ENCODE measurements at regions not wholly inside any gene's neighbourhood (a gene's known extent, or its start where the extent isn't known, plus 50 kb on each side); places are given as distances from the start of the nearest gene placed in this dataset.

- Histone ChIP-seq H3K27me3 (ENCODE audit: control insufficient read depth, insufficient read depth, low read length) (no peaks in the 10 kb centered on the region), H3K9me3 (replicated peaks; ENCODE audit: low read length) (no peaks in the 10 kb centered on the region), H3K4me1 (ENCODE audit: control insufficient read depth, insufficient read depth, low read length) (no peaks in the 10 kb centered on the region), H3K4me2 (ENCODE audit: low read length) (no peak overlapping the region), H3K9ac (ENCODE audit: low read depth, low read length) (no peak overlapping the region), H3K4me3 (ENCODE audit: low read length) (no peak overlapping the region), H3K36me3 (ENCODE audit: insufficient read depth, low read length) (no peaks in the 10 kb centered on the region)
Measured at GRCh38 chr2:8357738-8358518, 323.9 kb upstream of the ID2 start.

- Histone ChIP-seq H3K4me2 (ENCODE audit: low read length) (no peak overlapping the region), H3K9me3 (replicated peaks; ENCODE audit: low read length) (no peaks in the 10 kb centered on the region), H3K27me3 (ENCODE audit: control insufficient read depth, insufficient read depth, low read length) (no peaks in the 10 kb centered on the region), H3K36me3 (ENCODE audit: insufficient read depth, low read length) (no peaks in the 10 kb centered on the region), H3K4me1 (ENCODE audit: control insufficient read depth, insufficient read depth, low read length) (no peaks in the 10 kb centered on the region), H3K4me3 (ENCODE audit: low read length) (no peak overlapping the region), H3K9ac (ENCODE audit: low read depth, low read length) (no peak overlapping the region)
Measured at GRCh38 chr2:8361930-8362329, 319.9 kb upstream of the ID2 start.

- no peaks in the 10 kb centered on the region for H3K36me3 ChIP-seq (ENCODE audit: insufficient read depth, low read length)
- H3K27me3 ChIP-seq (ENCODE audit: control insufficient read depth, insufficient read depth, low read length) = no peaks in the 10 kb centered on the region
- H3K9ac ChIP-seq (ENCODE audit: low read depth, low read length) = no peak overlapping the region
- no peaks in the 10 kb centered on the region for H3K9me3 ChIP-seq (replicated peaks; ENCODE audit: low read length)
- H3K4me3 ChIP-seq (ENCODE audit: low read length) = no peak overlapping the region
- H3K4me1 ChIP-seq (ENCODE audit: control insufficient read depth, insufficient read depth, low read length) = no peaks in the 10 kb centered on the region
- no peak overlapping the region for H3K4me2 ChIP-seq (ENCODE audit: low read length)
Measured at GRCh38 chr2:8363161-8363560, 318.7 kb upstream of the ID2 start.

GRCh38 chr2:8364668-8365067, 317.2 kb upstream of the ID2 start:
- H3K9ac ChIP-seq (ENCODE audit: low read depth, low read length) = no peak overlapping the region
- no peak overlapping the region for H3K4me2 ChIP-seq (ENCODE audit: low read length)
- no peaks in the 10 kb centered on the region for H3K27me3 ChIP-seq (ENCODE audit: control insufficient read depth, insufficient read depth, low read length)
- H3K9me3 ChIP-seq (replicated peaks; ENCODE audit: low read length) = no peaks in the 10 kb centered on the region
- no peaks in the 10 kb centered on the region for H3K36me3 ChIP-seq (ENCODE audit: insufficient read depth, low read length)
- no peaks in the 10 kb centered on the region for H3K4me1 ChIP-seq (ENCODE audit: control insufficient read depth, insufficient read depth, low read length)
- H3K4me3 ChIP-seq (ENCODE audit: low read length) = no peak overlapping the region

GRCh38 chr2:8365331-8365910, 316.4 kb upstream of the ID2 start:
- no peaks in the 10 kb centered on the region for H3K9me3 ChIP-seq (replicated peaks; ENCODE audit: low read length)
- H3K36me3 ChIP-seq (ENCODE audit: insufficient read depth, low read length) = no peaks in the 10 kb centered on the region
- H3K4me2 ChIP-seq (ENCODE audit: low read length) = no peak overlapping the region
- H3K9ac ChIP-seq (ENCODE audit: low read depth, low read length) = no peak overlapping the region
- no peaks in the 10 kb centered on the region for H3K27me3 ChIP-seq (ENCODE audit: control insufficient read depth, insufficient read depth, low read length)
- no peaks in the 10 kb centered on the region for H3K4me1 ChIP-seq (ENCODE audit: control insufficient read depth, insufficient read depth, low read length)
- no peak overlapping the region for H3K4me3 ChIP-seq (ENCODE audit: low read length)

- Histone ChIP-seq H3K9me3 (replicated peaks; ENCODE audit: low read length) (no peaks in the 10 kb centered on the region), H3K4me1 (ENCODE audit: control insufficient read depth, insufficient read depth, low read length) (no peaks in the 10 kb centered on the region), H3K4me3 (ENCODE audit: low read length) (no peak overlapping the region), H3K9ac (ENCODE audit: low read depth, low read length) (no peak overlapping the region), H3K36me3 (ENCODE audit: insufficient read depth, low read length) (no peaks in the 10 kb centered on the region), H3K4me2 (ENCODE audit: low read length) (no peak overlapping the region), H3K27me3 (ENCODE audit: control insufficient read depth, insufficient read depth, low read length) (no peaks in the 10 kb centered on the region)
Measured at GRCh38 chr2:8367833-8368232, 314.0 kb upstream of the ID2 start.

GRCh38 chr2:8368463-8368862, 313.4 kb upstream of the ID2 start:
- H3K9ac ChIP-seq (ENCODE audit: low read depth, low read length) = no peak overlapping the region
- H3K4me3 ChIP-seq (ENCODE audit: low read length) = no peak overlapping the region
- H3K4me1 ChIP-seq (ENCODE audit: control insufficient read depth, insufficient read depth, low read length) = no peaks in the 10 kb centered on the region
- no peak overlapping the region for H3K4me2 ChIP-seq (ENCODE audit: low read length)
- H3K9me3 ChIP-seq (replicated peaks; ENCODE audit: low read length) = no peaks in the 10 kb centered on the region
- H3K36me3 ChIP-seq (ENCODE audit: insufficient read depth, low read length) = no peaks in the 10 kb centered on the region
- H3K27me3 ChIP-seq (ENCODE audit: control insufficient read depth, insufficient read depth, low read length) = no peaks in the 10 kb centered on the region

- Histone ChIP-seq H3K9ac (ENCODE audit: low read depth, low read length) (no peak overlapping the region), H3K36me3 (ENCODE audit: insufficient read depth, low read length) (no peaks in the 10 kb centered on the region), H3K27me3 (ENCODE audit: control insufficient read depth, insufficient read depth, low read length) (no peaks in the 10 kb centered on the region), H3K4me1 (ENCODE audit: control insufficient read depth, insufficient read depth, low read length) (no peaks in the 10 kb centered on the region), H3K4me3 (ENCODE audit: low read length) (no peak overlapping the region), H3K4me2 (ENCODE audit: low read length) (no peak overlapping the region), H3K9me3 (replicated peaks; ENCODE audit: low read length) (no peaks in the 10 kb centered on the region)
Measured at GRCh38 chr2:8369522-8369921, 312.3 kb upstream of the ID2 start.

GRCh38 chr2:8370258-8370802, 311.5 kb upstream of the ID2 start:
- no peak overlapping the region for H3K4me3 ChIP-seq (ENCODE audit: low read length)
- H3K27me3 ChIP-seq (ENCODE audit: control insufficient read depth, insufficient read depth, low read length) = no peaks in the 10 kb centered on the region
- no peaks in the 10 kb centered on the region for H3K9me3 ChIP-seq (replicated peaks; ENCODE audit: low read length)
- H3K4me2 ChIP-seq (ENCODE audit: low read length) = no peak overlapping the region
- no peaks in the 10 kb centered on the region for H3K4me1 ChIP-seq (ENCODE audit: control insufficient read depth, insufficient read depth, low read length)
- H3K9ac ChIP-seq (ENCODE audit: low read depth, low read length) = no peak overlapping the region
- no peaks in the 10 kb centered on the region for H3K36me3 ChIP-seq (ENCODE audit: insufficient read depth, low read length)

- H3K4me3 ChIP-seq (ENCODE audit: low read length) = no peak overlapping the region
- no peak overlapping the region for H3K9ac ChIP-seq (ENCODE audit: low read depth, low read length)
- no peaks in the 10 kb centered on the region for H3K4me1 ChIP-seq (ENCODE audit: control insufficient read depth, insufficient read depth, low read length)
- H3K4me2 ChIP-seq (ENCODE audit: low read length) = no peak overlapping the region
- no peaks in the 10 kb centered on the region for H3K27me3 ChIP-seq (ENCODE audit: control insufficient read depth, insufficient read depth, low read length)
- no peaks in the 10 kb centered on the region for H3K9me3 ChIP-seq (replicated peaks; ENCODE audit: low read length)
- H3K36me3 ChIP-seq (ENCODE audit: insufficient read depth, low read length) = no peaks in the 10 kb centered on the region
Measured at GRCh38 chr2:8371653-8372052, 310.2 kb upstream of the ID2 start.

- H3K9me3 ChIP-seq (replicated peaks; ENCODE audit: low read length) = no peaks in the 10 kb centered on the region
- H3K4me2 ChIP-seq (ENCODE audit: low read length) = no peak overlapping the region
- no peaks in the 10 kb centered on the region for H3K36me3 ChIP-seq (ENCODE audit: insufficient read depth, low read length)
- H3K4me3 ChIP-seq (ENCODE audit: low read length) = no peak overlapping the region
- no peaks in the 10 kb centered on the region for H3K4me1 ChIP-seq (ENCODE audit: control insufficient read depth, insufficient read depth, low read length)
- H3K27me3 ChIP-seq (ENCODE audit: control insufficient read depth, insufficient read depth, low read length) = no peaks in the 10 kb centered on the region
- no peak overlapping the region for H3K9ac ChIP-seq (ENCODE audit: low read depth, low read length)
Measured at GRCh38 chr2:8374782-8375181, 307.1 kb upstream of the ID2 start.

All from skeletal muscle satellite cell (primary cell).